Adrenal gland (tissue), 9 donors: ENCODE measurements at regions not wholly inside any gene's neighbourhood (a gene's known extent, or its start where the extent isn't known, plus 50 kb on each side); places are given as distances from the start of the nearest gene placed in this dataset.

ENCODE experiments used
- DNase-seq, 7 donors: peaks; one replicate each; pipeline ENCODE4 v3.0.0-alpha.2; 2019 to 2020
- H3K27ac ChIP-seq, 5 donors: fragments of 200-600 bp; sonication (generic) in 4 of 5; 1 replicate in 3 of 5; 2 replicates in 2 of 5; pipeline versions ENCODE4 v1.5.1 to v1.8.0; 2016 to 2020; ENCODE audit warnings: mild to moderate bottlenecking in 1 of 5
- H3K27me3 ChIP-seq: fragments of 200-600 bp; 2 replicates; pipeline ENCODE4 v1.8.0; 2021
- H3K36me3 ChIP-seq, 2 donors: fragments of 200-600 bp; replicated peaks in 1 of 2; 1 replicate in 1 of 2; 2 replicates in 1 of 2; pipeline versions ENCODE4 v1.5.1 to v1.8.0; 2018 to 2022
- H3K4me1 ChIP-seq, 2 donors: fragments of 200-600 bp; replicated peaks in 1 of 2; 1 replicate in 1 of 2; 2 replicates in 1 of 2; pipeline versions ENCODE4 v1.5.1 to v1.8.0; 2018 to 2021
- H3K4me3 ChIP-seq, 4 donors: fragments of 200-600 bp; sonication (generic) in 3 of 4; one replicate each; pipeline ENCODE4 v1.5.1; 2016 to 2018
- H3K9me3 ChIP-seq, 3 donors: fragments of 200-600 bp; sonication (generic) in 1 of 3; replicated peaks in 1 of 3; 1 replicate in 2 of 3; 2 replicates in 1 of 3; pipeline versions ENCODE4 v1.5.1 to v1.8.0; 2016 to 2021
- POLR2A ChIP-seq, 2 donors: fragments of 450-650 bp; IDR thresholded peaks; one replicate each; pipeline ENCODE4 v1.6.1; 2017; ENCODE audit warnings: antibody characterized with exemption in 2 of 2, mild to moderate bottlenecking in 2 of 2, moderate library complexity in 1 of 2
- WGBS, 4 donors: extraction: QIAGEN DNeasy Blood & Tissue Kit in 2 of 4; methylation state at CpG; one replicate each; pipeline versions ENCODE4 v1.1.5 to v1.1.7; 2013 to 2017; 5-methylcytosine and 5-hydroxymethylcytosine counted together
- intact Hi-C, 2 donors: fragments of 100-400 bp; cut with DNase I; formaldehyde crosslinking; loops; one replicate each; pipeline versions ENCODE4 v1.14.1 to v1.15.0; 2022 to 2023
- TF ChIP-seq, protein P1 (sequence below), 6 experiments: fragments of 450-650 bp in 4 of 6; fragments of 200-600 bp in 2 of 6; sonication (generic) in 1 of 6; IDR thresholded peaks; 1 replicate in 5 of 6; 2 replicates in 1 of 6; pipeline versions ENCODE4 v1.5.1 to v1.8.0; 2016 to 2021; ENCODE audit warnings: antibody characterized with exemption in 6 of 6, mild to moderate bottlenecking in 2 of 6, moderate library complexity in 1 of 6
- donor health status: healthy with polysubstance abuse.
- donor health status: Bipolar disorder and iron deficiency.
- donor health status: DM: yes; HTN: yes; CAD: no.
- donor health status: DM: no; HTN: no; CAD: no.
- donor health status: DM: no; HTN: no; CAD: no.

DNA sequence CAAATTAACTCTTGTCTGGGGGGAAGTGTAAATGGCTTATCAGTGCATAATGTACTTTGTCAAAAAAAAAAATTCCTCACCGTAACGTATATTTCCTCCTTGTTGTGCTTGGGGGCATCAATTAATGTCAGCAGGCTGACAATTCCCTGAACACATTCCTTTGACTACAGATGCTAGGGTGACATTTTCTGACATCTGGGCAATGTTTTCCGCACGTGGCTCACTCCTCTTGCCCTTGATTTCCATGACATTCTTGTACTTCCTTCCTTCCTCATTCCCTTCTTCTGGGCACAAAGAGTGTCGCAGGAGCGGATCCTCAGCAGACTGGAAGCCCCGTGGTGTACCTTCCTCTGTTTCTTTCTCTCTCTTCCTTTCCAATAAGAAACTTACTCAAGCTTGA is 173.7 kb downstream of the SP3 start:
- H3K9me3 ChIP-seq = no peaks in the 10 kb centered on the region

DNA sequence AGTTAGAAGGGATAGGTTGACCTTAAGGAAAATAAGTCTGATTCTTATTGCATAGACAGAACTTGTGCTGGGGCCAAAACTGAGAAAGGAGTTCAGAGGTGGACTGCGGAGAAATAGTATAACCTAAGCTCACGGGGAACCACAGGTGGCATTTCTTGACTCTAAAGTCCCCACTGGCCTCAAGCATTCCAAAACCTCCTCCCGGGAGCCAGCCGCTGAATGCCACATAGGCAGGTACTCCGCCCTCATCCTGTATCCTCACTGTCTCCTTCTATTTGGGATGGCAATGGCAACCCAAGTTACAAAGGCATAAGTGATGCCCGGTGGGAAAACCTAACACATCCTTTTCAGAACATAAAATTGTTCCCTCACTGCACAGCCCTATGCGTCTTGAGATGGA is 173.0 kb downstream of the SP3 start:
- no peak overlapping the region for H3K27ac ChIP-seq
- H3K9me3 ChIP-seq = no peaks in the 10 kb centered on the region
- peaks cover 3% of the 10 kb centered on the region for H3K27me3 ChIP-seq
- DNase-seq = no peak
- H3K4me3 ChIP-seq = no peak overlapping the region
- no peaks in the 10 kb centered on the region for H3K36me3 ChIP-seq
- 60 to 80% (median 73%) methylated on average over 7 of the region's 7 CpGs for WGBS, 4 donors
- no peaks in the 10 kb centered on the region for H3K4me1 ChIP-seq
- TF ChIP-seq, protein P1, sequence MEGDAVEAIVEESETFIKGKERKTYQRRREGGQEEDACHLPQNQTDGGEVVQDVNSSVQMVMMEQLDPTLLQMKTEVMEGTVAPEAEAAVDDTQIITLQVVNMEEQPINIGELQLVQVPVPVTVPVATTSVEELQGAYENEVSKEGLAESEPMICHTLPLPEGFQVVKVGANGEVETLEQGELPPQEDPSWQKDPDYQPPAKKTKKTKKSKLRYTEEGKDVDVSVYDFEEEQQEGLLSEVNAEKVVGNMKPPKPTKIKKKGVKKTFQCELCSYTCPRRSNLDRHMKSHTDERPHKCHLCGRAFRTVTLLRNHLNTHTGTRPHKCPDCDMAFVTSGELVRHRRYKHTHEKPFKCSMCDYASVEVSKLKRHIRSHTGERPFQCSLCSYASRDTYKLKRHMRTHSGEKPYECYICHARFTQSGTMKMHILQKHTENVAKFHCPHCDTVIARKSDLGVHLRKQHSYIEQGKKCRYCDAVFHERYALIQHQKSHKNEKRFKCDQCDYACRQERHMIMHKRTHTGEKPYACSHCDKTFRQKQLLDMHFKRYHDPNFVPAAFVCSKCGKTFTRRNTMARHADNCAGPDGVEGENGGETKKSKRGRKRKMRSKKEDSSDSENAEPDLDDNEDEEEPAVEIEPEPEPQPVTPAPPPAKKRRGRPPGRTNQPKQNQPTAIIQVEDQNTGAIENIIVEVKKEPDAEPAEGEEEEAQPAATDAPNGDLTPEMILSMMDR (IDR thresholded peaks at IDR 0.05) = no peak
- TF ChIP-seq POLR2A (IDR thresholded peaks at IDR 0.05) = no peak
- intact Hi-C loops = no loop called here

More for the DNA sequence above, 173.7 kb downstream of the SP3 start:
- Histone ChIP-seq H3K27me3 (peaks cover 3% of the 10 kb centered on the region), H3K36me3 (no peaks in the 10 kb centered on the region), H3K4me1 (no peaks in the 10 kb centered on the region), H3K4me3 (no peak overlapping the region), H3K27ac (no peak overlapping the region)
- TF ChIP-seq POLR2A (IDR thresholded peaks at IDR 0.05) = no peak
- TF ChIP-seq, protein P1 (IDR thresholded peaks at IDR 0.05) = no peak
- DNase-seq = no peak
- 43 to 54% (median 48%) methylated on average over 7 of the region's 7 CpGs for WGBS, 4 donors
- intact Hi-C loops = no loop called here

DNA sequence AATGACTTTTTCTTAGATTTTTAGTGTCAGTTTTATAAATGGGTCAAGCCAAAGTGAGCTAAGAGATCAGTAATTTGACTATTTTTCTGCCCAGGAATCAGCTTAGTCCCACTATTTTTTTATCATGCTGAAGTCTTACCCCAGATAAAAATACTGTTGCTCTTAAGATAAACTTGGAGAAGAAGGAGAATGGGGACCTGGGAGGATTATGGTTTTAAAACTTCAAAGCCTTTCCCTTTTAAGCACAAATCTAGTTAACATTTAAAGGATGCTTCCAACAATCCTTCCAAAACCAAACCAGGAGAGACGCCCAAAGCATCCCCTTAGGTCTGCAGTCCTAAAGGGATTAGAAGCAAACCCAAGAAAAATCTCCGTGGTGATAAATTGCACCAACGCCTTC is 172.4 kb downstream of the SP3 start:
- Histone ChIP-seq H3K27me3 (peaks cover 3% of the 10 kb centered on the region), H3K9me3 (no peaks in the 10 kb centered on the region), H3K4me1 (no peaks in the 10 kb centered on the region), H3K36me3 (no peaks in the 10 kb centered on the region), H3K4me3 (no peak overlapping the region), H3K27ac (no peak overlapping the region)
- intact Hi-C loops = no loop called here
- TF ChIP-seq, protein P1 (IDR thresholded peaks at IDR 0.05) = no peak
- no peak for TF ChIP-seq POLR2A (IDR thresholded peaks at IDR 0.05)
- WGBS, 4 donors = 61 to 68% (median 64%) methylated on average over 3 of the region's 3 CpGs
- no peak for DNase-seq

DNA sequence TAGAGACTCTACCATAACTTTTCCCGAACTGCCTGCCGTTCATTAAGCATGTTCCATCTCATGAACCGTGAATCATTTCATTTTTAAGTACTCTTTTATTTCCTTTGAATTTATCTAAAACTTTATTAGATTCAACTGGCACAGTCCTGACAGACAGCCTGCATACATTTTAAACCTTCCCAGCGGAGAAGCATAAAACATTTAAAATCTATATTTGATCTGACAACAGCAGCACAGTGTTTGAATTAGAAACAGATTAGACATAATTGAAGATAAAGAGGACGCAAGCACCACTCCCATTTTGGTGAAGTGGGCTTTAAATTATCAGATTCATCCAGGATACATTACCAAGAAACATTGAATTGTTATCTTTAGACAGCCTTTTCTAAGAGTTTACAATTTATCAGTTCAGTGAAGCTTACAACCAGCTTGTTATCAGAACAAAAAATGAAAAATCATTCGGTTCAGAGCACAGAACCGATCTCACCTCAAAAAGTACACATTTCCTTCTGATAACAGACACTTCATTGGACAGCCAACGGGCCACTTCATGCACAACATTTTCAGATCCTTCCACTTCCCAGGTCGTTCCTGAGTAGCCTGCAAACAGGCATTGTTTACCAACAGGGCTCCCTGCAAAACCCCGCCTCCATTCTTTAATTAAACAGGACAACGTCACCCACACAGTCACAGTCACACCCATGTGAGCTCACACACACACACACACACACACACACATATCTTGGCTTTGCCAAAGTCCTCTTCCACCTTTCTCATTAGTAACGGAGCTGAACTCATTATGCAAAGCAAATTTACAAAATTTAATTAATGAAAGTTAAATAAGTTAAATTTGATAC is 171.2 kb downstream of the SP3 start:
- no peak for DNase-seq
- no peak overlapping the region for H3K27ac ChIP-seq
- no peaks in the 10 kb centered on the region for H3K9me3 ChIP-seq
- no peak overlapping the region for H3K4me3 ChIP-seq
- intact Hi-C loops = no loop called here
- no peaks in the 10 kb centered on the region for H3K36me3 ChIP-seq
- no peaks in the 10 kb centered on the region for H3K4me1 ChIP-seq
- TF ChIP-seq, protein P1 (IDR thresholded peaks at IDR 0.05) = no peak
- TF ChIP-seq POLR2A (IDR thresholded peaks at IDR 0.05) = no peak
- no peaks in the 10 kb centered on the region for H3K27me3 ChIP-seq
- 65 to 71% (median 68%) methylated on average over 12 of the region's 12 CpGs for WGBS, 4 donors
